OCI-LY1 (cell line): ENCODE measurements at regions not wholly inside any gene's neighbourhood (a gene's known extent, or its start where the extent isn't known, plus 50 kb on each side); places are given as distances from the start of the nearest gene placed in this dataset.

Source experiments
- H2AFZ ChIP-seq: fragments of 200-600 bp; sonication (generic), shearing (Covaris generic); 2 replicates; pipeline ENCODE4 v1.6.0; 2014; ENCODE audit warnings: antibody characterized with exemption, mild to moderate bottlenecking, low read length
- H3F3A ChIP-seq: fragments of 200-600 bp; sonication (generic), shearing (Covaris generic); 2 replicates; pipeline ENCODE4 v1.6.0; 2014; ENCODE audit warnings: mild to moderate bottlenecking, antibody characterized with exemption, low read length, moderate library complexity; ENCODE audit not compliant: insufficient read depth
- H3K27ac ChIP-seq: fragments of 200-600 bp; sonication (generic); 2 replicates; pipeline ENCODE4 v1.5.1; 2014; ENCODE audit warnings: low read length, mixed run types, mild to moderate bottlenecking, low read depth; ENCODE audit not compliant: poor library complexity, severe bottlenecking
- H3K27me3 ChIP-seq: fragments of 200-600 bp; sonication (generic); 2 replicates; pipeline ENCODE4 v1.6.0; 2014; ENCODE audit warnings: antibody characterized with exemption, mild to moderate bottlenecking, low read length, moderate library complexity; ENCODE audit not compliant: insufficient read depth
- H3K36me3 ChIP-seq: fragments of 200-600 bp; sonication (generic); 2 replicates; pipeline ENCODE4 v1.6.1; 2014; ENCODE audit warnings: mild to moderate bottlenecking, antibody characterized with exemption, low read length, moderate library complexity, mixed read lengths; ENCODE audit not compliant: insufficient read depth
- H3K4me1 ChIP-seq: fragments of 200-600 bp; sonication (generic); 2 replicates; pipeline ENCODE4 v1.5.1; 2014; ENCODE audit warnings: mild to moderate bottlenecking, low read length, moderate library complexity; ENCODE audit not compliant: insufficient read depth, severe bottlenecking
- H3K4me2 ChIP-seq: fragments of 200-600 bp; sonication (generic), shearing (Covaris generic); 2 replicates; pipeline ENCODE4 v1.6.1; 2014; ENCODE audit warnings: low read length
- H3K4me3 ChIP-seq: fragments of 200-600 bp; sonication (generic); 2 replicates; pipeline ENCODE4 v1.5.1; 2014; ENCODE audit warnings: low read length, low read depth, mild to moderate bottlenecking, mixed read lengths; ENCODE audit not compliant: poor library complexity, severe bottlenecking
- H3K79me2 ChIP-seq: fragments of 200-600 bp; shearing (Covaris generic); 2 replicates; pipeline ENCODE4 v1.6.1; 2016; ENCODE audit warnings: mixed run types, low read length, mixed read lengths; ENCODE audit not compliant: insufficient read depth
- H3K9ac ChIP-seq: fragments of 200-600 bp; sonication (generic), shearing (Covaris generic); 2 replicates; pipeline ENCODE4 v1.6.1; 2014; ENCODE audit warnings: mild to moderate bottlenecking, low read length, mixed read lengths
- H3K9me2 ChIP-seq: fragments of 200-600 bp; sonication (generic), shearing (Covaris generic); 2 replicates; pipeline ENCODE4 v1.6.1; 2014; ENCODE audit warnings: low read depth, mild to moderate bottlenecking, low read length, mixed read lengths
- H3K9me3 ChIP-seq: fragments of 200-600 bp; shearing (Covaris generic); 2 replicates; pipeline ENCODE4 v1.6.1; 2014; ENCODE audit warnings: low read length, mixed read lengths
- H4K20me1 ChIP-seq: fragments of 200-600 bp; sonication (generic), shearing (Covaris generic); 2 replicates; pipeline ENCODE4 v1.6.0; 2016; ENCODE audit warnings: mild to moderate bottlenecking, low read length; ENCODE audit not compliant: insufficient read depth
- CTCF ChIP-seq: fragments of 200-600 bp; sonication (generic), shearing (Covaris generic); IDR thresholded peaks from 2 replicates; pipeline ENCODE4 v1.5.1; 2017; ENCODE audit warnings: mild to moderate bottlenecking, antibody characterized with exemption, low read length, moderate library complexity, mixed read lengths
- EZH2 ChIP-seq: fragments of 200-600 bp; sonication (generic), shearing (Covaris generic); IDR thresholded peaks from 2 replicates; pipeline ENCODE4 v1.8.0; 2017; ENCODE audit warnings: borderline replicate concordance, mixed run types, mild to moderate bottlenecking, antibody characterized with exemption, low read length, moderate library complexity, mixed read lengths

GRCh38 chr7:119413314-119413805 is 859.6 kb upstream of the KCND2 start:
- Histone ChIP-seq H3K79me2 (no peaks in the 10 kb centered on the region), H4K20me1 (no peaks in the 10 kb centered on the region)

GRCh38 chr7:119415682-119416081 is 857.3 kb upstream of the KCND2 start:
- no peaks in the 10 kb centered on the region for H3F3A ChIP-seq
- H4K20me1 ChIP-seq: no peaks in the 10 kb centered on the region
- no peaks in the 10 kb centered on the region for H3K36me3 ChIP-seq
- H3K4me2 ChIP-seq: no peak overlapping the region
- TF ChIP-seq CTCF (no peak), EZH2 (no peak)
- H2AFZ ChIP-seq: no peak overlapping the region
- no peaks in the 10 kb centered on the region for H3K9me3 ChIP-seq
- no peak overlapping the region for H3K27ac ChIP-seq
- H3K4me3 ChIP-seq: no peak overlapping the region
- no peaks in the 10 kb centered on the region for H3K9me2 ChIP-seq
- H3K4me1 ChIP-seq: no peaks in the 10 kb centered on the region
- no peaks in the 10 kb centered on the region for H3K27me3 ChIP-seq
- H3K79me2 ChIP-seq: no peaks in the 10 kb centered on the region
- no peak overlapping the region for H3K9ac ChIP-seq

More at GRCh38 chr7:119413314-119413805, 859.6 kb upstream of the KCND2 start:
- no peaks in the 10 kb centered on the region for H3K9me3 ChIP-seq
- H3F3A ChIP-seq: no peaks in the 10 kb centered on the region
- H3K4me3 ChIP-seq: no peak overlapping the region
- H2AFZ ChIP-seq: no peak overlapping the region
- H3K4me1 ChIP-seq: no peaks in the 10 kb centered on the region
- no peak overlapping the region for H3K27ac ChIP-seq
- no peak for TF ChIP-seq EZH2
- no peak for TF ChIP-seq CTCF
- no peak overlapping the region for H3K4me2 ChIP-seq
- no peaks in the 10 kb centered on the region for H3K9me2 ChIP-seq
- no peaks in the 10 kb centered on the region for H3K27me3 ChIP-seq
- H3K9ac ChIP-seq: no peak overlapping the region
- no peaks in the 10 kb centered on the region for H3K36me3 ChIP-seq

GRCh38 chr7:119421657-119422056 is 851.3 kb upstream of the KCND2 start:
- Histone ChIP-seq H3K9me2 (no peaks in the 10 kb centered on the region), H3K79me2 (no peaks in the 10 kb centered on the region), H4K20me1 (no peaks in the 10 kb centered on the region), H3K4me3 (no peak overlapping the region), H3F3A (no peaks in the 10 kb centered on the region), H3K27me3 (no peaks in the 10 kb centered on the region), H3K4me1 (no peaks in the 10 kb centered on the region), H3K4me2 (no peak overlapping the region), H3K36me3 (no peaks in the 10 kb centered on the region), H3K9ac (no peak overlapping the region), H3K9me3 (no peaks in the 10 kb centered on the region), H3K27ac (no peak overlapping the region), H2AFZ (no peak overlapping the region)
- TF ChIP-seq EZH2 (no peak), CTCF (no peak)
